LoVo (cell line): ENCODE measurements at regions not wholly inside any gene's neighbourhood (a gene's known extent, or its start where the extent isn't known, plus 50 kb on each side); places are given as distances from the start of the nearest gene placed in this dataset.
"Not testable (repeated sequence)": the region's sequence is repeated elsewhere in the genome, so short reads cannot be mapped to it uniquely, and the experiment has no call there.

ENCODE experiments used
- DNase-seq: peaks from one replicate; pipeline ENCODE4 v3.0.0-alpha.2; 2016; ENCODE audit warnings: low spot score

DNA sequence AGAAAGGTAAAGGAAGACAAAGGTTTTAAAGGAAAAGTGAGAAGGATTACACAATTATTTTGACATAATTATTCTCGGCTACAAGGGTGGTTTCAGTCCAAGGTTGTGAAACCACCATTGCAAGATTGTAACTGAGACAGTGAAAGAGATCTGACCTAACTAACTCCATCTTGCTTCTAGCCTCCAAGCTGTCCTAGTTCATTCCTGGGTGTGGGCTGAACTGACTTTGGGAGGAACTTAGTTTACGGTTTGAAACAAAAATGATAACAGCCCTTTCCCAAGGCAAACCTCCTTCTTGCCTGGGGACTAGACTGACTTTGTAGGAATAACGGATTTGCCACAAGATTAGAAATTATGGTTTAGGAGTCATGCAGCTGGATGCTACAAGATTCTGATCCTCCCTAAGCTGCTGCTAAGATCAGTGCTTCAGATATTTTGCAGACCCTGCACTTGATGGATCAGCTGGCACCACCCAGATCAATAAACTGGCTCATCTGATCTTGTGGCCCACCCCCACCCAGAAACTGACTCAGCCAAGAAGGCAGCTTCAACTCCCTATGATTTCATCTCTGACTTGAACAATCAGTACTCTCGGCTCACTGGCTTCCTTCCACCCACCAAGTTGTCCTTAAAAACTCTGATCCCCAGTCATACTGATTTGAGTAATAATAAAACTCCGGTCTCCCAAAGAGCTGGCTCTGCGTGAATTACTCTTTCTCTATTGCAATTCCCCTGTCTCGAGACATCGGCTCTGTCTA is 57.7 kb upstream of the AADACL2 start:
- no peak for DNase-seq

DNA sequence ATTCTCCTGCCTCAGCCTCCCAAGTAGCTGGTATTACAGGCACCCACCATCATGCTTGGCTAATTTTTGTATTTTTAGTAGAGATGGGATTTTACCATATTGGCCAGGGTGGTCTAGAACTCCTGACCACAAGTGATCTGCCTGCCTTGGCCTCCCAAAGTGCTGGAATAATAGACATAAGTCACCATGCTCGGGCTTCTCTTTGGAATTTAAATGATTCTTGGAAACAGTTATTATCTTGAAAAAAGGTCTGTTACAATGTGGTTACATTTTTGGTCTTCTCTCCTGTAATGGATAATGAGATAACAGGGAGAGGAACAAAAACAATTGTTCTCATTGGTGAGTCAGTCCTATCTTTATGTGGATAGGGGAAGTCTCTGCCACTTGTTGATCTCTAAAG is 59.8 kb upstream of the AADACL2 start:
- no peak for DNase-seq

DNA sequence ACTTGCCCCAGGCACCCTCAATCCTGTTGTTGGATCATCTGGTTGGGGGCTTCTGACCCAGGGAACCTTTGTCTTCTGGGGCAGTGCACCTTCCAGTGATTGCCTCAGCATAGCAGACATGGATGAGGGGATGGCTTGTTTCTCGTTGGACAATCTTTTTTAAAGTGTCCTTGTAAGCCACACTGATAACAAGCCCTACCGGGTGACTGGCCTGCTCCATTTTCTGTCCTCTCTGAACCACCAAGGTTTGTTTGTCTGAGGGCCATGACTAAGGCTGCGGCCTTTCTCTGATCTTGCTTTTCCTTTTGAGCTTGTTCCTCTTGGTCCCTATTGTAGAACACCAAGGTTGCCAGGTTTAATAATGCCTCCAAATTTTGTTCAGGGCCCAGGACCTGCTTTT is 66.0 kb upstream of the AADACL2 start:
- DNase-seq, result not testable (repeated sequence)

DNA sequence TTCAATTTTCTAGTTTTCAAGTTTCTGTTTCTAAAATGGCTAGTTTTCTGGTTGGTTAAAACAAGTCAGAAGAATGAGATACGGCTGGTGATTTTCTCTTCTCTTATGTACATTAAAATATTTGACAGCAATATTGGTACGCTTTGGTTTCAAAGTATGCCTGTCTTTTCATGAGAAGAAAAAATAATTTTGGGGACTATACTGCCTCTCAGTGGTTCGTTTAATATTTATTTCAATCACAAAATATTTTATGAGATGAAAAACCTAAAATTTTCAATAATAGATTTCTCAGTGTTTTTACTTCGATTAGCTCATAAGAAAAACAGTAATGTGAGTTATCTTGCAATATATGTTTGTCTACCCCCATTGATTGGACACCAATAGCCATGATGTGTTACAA is 72.8 kb upstream of the AADACL2 start:
- no peak for DNase-seq

DNA sequence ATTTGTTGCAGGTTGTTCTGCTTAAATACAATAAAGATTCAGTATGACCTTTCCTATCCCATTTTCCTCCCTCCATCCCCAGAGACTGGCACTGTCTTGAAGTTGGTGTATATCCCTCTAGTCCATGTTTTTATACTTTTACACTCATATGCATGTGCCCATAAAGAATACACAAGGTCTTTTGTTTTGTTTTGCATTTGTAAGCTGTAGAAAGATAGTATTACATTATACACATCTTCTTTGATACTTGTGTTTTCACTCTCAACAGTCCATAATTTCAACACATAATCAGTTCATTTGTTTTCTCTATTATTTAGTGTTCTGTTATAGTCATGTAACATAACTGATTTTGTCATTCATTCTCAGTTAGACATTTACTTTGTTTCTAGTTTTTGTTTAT is 88.7 kb upstream of the AADACL2 start:
- DNase-seq, result no peak

DNA sequence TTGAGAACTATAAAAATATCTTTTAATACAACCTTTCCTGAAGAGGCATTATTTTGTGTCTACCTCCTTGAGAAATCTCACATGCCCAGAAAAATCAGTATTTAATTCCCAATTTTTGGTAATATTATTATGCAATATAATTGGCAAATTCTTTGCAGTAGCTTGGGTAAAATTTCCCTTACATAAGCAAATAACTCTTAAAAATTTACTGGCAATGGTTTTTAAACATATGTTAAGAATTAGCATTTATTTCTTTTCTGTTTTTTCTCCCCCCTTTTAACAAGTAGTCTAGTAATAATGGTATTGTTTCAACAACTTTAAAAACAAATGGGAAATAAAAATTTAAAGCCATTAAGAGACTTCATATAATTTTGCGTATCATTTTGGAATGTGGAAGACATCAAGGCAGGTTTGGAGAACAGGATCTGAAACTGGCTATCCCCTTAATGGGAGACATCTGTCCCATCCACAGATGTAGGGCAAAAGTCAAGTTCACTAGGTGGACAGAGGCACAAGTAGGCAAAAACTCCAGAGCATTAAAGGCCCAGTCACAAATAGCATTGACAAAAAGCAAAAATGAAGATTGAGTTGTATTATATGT is 89.6 kb upstream of the AADACL2 start:
- DNase-seq, result no peak

DNA sequence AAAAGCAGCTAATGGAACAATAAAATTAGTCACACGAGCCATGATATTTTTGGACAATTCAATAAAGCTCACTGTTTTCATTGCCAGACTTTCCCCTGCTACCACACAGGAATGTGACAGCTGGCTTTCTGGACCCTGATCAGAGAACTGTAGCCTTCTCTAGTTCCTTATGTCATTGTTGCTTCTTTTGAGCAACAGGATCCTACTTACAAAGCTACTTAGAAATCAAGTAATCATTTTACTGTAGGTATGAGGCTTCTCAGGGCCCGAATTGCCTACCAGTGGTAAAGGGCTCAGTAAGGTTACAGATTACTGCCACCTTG is 94.3 kb upstream of the AADACL2 start:
- DNase-seq, result no peak

DNA sequence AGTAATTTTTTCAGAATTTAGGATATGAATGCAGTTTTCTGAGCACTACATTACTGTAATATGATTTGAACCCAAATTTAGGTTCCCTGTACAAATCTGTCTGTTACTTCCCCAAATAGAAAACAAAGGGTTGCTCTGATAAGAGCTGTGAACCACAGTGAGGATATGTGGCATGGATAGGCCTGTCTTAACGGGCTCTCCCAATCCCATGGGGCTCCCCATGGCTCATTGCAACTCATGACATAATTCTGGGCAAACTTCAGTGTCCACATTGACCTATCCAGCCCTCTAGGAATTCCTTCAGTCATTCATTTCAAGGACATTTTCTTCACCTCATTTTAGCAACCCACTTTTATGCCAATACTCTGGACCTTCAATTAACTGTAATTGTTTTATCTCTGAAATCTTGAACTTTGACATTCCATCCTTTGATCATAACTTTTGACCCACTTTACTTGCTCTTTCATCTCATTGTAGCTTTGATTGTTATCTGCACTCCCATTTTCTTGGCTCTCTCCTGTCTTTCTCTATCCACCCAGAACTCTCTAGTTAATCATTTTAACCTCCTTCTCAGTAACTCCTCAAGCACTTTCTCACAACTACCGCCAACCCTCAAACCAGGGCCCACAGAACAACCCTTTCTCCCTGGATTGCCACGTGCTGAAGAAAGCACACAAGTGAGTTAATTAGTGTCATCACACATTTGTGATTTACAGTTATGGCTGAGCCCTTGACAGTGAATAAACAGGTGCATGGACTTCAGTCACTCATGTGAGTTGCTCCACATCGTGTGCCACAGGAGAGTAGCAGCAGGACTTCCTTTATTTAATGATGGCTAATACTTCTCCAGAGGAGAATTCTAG is 94.9 kb upstream of the AADACL2 start:
- no peak for DNase-seq

DNA sequence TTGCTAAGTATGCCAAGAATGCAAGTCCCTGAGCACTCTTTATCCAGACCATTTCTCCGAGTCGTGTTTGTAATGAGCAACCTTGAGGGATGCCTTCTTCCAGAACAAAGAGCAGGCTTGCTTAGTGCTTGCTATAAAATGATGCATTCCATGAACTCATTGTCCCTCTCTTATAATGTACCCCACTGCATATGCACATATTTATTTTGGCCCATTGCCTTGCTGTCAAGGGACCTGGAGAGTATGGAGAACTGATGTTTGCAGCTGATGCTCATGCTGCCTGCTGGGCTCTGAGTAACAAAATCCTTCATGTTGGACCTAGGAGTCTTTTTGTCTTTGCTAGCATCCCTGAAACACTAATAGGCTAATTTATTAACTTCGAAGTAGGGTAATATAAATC is 97.8 kb upstream of the AADACL2 start:
- DNase-seq, result no peak

DNA sequence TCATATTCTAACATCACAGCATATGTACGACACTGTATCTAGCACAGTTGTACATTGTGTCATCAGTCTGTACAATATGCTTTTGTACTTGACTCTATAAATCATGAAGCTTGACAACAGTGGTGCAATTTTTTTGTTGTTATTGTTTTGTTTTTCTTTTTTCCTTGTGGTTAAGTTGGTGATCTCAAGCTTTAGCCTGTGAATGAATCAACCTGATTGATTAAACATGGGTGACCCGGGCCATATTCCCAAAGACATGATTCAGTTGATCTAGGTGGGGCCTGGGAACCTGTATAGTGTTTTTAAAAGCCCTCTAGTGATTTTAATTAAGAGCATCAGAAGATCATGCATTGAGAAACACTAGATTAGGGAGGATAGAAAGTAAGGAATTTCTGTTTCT is 101.8 kb upstream of the AADACL2 start:
- DNase-seq, result no peak

DNA sequence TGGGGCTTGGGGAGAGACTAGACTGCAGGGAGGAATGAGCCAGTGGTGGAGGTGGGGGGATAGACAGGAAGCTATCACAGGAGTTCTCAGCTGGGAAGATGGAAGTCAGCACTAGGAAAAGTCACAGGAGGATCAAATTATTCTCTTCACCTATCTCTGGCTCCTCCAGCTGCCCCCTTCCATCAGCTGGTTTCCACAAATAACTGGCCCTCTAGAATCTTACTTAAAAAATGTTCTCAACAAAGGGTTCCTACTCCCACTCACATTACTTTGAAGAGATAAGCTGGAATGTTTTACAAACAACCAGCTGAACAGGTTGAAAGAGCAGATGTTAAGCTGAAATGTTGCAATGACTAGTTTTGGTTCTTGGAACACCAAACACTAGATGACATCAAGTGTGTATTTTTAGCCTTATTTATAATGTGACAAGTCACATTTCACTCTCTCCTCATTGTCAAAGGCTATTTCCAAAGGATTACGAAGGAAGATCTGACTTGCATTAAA is 102.7 kb upstream of the AADACL2 start:
- DNase-seq, result no peak

DNA sequence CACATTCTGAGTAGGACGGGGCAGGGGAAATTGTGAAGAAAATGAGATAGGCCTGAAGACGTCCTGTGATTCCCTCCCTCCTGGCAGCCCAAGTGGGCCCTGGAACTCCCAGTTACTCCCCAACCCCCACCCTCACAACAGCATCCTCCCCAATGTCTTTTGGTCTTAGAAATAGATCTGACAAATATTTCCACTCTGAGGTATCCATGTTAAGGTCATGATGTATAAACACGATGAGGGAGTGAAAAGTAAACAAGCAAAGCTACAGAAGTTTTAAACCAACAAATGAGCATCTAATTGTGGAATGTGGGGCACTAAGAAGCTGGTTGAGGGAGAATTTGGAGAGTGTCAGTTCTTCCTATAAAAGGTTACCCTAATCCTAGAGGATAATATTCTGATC is 103.7 kb upstream of the AADACL2 start:
- DNase-seq, result no peak

DNA sequence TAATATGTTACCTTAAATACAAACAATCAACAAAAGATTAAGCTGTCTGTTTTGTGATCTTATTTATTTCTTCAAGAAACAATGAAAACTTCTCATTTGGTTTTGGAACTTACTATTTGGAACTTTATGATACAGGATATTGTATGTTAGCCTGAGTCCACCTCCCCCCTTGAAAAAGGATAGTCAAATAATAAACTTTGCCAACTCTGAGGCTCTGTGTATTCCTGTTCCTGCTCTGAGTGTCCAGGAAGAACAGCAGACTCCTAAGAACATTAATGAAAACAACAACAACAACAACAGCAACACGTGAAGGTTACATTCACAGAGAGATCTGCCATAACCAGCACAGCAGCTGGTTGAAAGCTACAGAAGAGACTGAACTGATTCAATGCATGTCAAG is 108.1 kb upstream of the AADACL2 start:
- DNase-seq, result no peak

DNA sequence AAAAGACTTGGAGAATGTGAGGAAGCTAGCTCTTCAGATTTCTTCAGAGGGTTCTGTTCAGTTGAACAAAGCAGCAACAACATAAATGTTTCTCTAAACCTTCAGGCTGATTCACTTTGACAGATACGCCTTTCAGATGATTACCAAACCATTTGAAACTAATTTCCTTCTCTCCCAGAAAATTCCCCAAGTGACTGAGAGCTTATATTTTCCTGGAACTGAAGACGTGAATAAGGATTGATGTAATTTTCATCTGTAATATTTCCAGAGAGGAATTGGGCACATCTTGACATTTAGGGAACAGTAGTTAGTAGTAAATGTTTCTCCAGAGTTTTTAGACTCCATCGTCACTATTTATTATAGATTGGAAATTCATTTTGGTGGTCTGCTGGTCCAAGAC is 108.6 kb upstream of the AADACL2 start:
- DNase-seq, result no peak

DNA sequence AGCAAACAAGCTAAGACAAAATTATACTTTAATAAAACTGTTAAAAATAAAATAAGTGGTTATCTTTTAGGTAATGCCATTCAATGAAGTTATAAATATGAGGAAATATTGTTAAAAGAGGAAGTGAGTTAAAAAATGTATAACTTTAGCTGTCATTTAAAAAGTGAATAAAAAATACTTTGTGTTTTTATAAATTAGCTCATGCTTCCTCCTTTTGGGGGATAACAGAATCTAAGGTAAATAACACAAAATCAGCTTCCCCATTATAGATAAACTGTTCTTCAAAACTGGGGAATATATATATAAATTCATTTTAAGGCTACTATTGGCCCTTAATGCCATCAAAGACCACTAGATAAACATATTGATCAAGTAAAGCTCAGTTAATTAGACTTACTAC is 113.7 kb upstream of the AADACL2 start:
- no peak for DNase-seq

DNA sequence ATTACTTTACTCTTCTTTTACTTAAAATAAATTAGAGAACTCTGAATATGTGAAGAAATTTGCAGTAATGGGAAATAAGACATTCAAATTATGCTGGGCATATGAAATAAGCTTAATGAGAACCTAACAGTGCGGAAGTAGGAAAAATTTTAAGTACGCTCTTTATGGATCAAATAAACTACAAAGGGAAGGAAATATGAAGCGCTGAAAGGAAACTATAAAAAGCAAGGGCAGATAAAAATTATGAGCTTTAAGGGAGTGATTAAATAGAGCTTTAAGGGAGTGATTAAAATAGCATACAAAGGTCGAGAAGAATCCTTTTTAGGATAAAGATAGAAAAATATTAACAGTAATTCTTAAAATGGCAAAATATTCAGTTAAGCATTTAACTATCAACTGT is 118.3 kb upstream of the AADACL2 start:
- DNase-seq, result no peak

DNA sequence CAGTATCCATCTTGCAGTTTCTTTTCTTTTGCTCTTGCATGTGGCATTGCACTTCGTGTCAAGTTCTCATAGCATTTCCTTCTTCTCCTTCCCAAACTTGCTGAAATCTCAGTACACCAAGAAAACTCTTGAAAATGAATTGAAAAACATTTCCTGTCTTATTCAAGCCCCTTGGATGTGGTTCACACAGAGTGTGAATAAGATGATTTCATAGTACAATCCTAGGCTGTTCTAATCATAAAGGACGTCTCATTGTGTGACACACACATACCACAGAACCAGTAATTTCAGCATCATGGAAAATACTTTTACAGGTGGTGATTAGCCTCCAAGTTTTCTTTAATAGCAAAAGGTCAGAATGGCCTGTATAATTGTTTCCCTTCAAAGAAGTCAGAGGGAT is 121.6 kb upstream of the AADACL2 start:
- DNase-seq, result no peak

DNA sequence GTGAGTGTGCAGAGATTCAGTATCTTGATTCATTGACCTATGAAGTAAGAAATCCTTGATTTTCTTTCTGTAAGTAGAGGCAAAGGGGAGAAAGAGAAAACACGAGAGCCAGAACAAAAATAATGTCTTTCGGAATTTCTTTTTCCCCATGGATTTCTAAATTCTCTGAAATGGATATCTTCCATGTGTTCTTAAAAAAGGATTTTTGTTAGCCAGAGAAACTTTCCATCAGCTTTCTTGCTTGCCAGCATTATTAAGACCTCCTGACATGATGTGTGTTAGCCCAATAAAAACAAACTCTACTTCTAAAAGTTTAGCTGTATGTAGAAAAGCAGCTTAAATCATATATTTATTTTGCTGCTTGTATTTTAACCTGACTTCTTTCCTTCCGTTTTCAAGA is 122.3 kb upstream of the AADACL2 start:
- no peak for DNase-seq

DNA sequence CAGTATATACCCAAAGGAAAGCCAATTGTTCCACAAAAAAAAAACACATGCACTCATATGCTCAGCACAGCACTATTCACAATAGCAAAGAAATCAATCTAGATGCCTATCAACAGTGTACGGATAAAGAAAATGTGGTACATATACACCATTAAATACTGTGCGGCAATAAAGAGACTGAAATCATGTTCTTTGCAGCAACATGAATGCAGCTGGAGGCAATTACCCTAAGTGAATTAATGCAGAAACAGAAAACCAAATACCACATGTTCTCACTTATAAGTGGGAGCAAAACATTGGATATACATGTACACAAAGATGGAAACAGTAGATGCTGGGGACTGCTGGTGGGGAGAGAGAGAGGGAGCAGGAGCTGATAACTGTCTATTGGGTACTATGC is 124.2 kb upstream of the AADACL2 start:
- no peak for DNase-seq

DNA sequence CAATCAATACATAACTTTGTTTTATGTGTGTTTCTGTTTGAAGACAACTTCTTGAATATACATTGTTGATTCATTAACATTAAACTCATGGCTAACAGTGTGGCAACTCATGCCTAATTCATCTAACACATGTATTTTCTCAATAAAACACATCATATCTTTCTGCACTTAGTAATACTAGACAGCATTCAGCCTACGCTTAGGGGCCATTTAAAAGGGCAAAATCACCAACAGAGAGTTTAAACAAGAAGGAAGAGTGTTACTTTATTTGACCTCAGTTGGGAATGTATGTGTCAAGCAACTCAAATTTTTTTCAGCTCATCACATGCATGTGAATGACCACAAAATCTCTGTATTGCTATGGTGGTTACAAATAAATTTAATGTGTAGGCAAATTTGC is 128.8 kb upstream of the AADACL2 start:
- no peak for DNase-seq

DNA sequence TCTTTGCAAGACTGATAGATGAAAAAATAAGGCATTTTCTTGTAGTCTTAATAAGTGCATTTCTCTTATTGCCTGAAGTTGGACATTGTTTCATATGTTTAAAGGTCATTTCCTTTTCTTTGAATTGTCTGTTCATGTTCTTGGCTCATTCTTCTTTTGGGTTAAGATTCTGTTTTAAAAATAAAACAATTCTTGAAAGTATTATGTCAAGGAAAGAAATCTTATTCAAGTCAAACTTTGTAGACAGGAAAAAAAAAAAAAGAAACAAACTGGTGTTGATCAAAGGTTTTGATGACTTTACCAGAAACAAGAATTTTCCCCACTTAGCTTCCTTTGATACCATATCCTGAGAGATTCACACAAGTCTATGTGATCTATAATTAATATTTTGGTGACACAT is 132.9 kb upstream of the AADACL2 start:
- DNase-seq, result no peak

DNA sequence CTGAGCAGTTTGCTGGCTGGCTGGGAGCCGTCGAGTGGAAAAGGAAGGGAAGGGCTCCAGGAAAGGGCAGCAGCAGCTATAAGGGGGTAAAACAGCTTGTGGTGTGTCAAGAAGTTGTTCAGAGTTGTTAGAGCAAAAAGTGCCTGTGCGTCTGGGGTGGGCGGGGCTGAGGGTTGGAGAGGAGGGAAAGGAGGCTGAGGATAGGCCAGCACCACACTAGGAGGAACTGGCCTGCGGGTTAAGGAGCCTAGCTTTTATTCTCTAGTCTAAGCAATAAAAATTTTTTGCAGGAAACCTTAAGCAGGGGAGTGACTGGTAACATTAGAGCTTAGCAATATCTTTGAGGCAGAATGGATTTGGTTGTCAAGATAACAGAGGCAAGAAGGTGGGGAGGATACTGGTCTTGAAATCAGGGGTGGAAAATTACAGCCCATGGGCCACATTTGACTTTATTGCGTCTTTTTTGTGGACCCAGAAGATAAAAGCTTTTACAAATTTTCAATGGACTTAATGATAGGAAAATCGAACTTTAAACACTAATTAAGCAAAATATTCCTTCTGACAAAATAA is 134.5 kb upstream of the AADACL2 start:
- DNase-seq, result no peak

DNA sequence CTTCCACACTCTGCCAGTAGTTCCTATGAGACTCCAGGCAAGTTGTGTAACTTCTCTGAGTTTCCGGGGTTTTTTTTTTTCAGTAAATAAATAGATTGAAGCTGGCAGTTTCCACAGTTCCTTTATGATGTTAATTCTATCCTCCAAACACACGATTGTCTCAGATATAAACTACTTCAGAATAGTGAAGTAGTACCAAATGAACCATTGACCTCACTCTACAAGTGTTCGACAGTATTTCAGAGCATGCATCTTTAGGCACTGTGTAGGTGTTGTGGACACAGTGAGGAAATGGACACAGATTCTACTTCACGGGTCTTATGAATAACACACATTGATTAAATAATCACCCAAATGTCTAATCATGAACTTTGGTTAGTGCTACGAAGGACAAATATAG is 136.1 kb upstream of the IGSF10 start:
- no peak for DNase-seq
